Left forelimb (tissue), 1 donor: ENCODE measurements at regions not wholly inside any gene's neighbourhood (a gene's known extent, or its start where the extent isn't known, plus 50 kb on each side); places are given as distances from the start of the nearest gene placed in this dataset.

ENCODE experiments used
- DNase-seq: peaks from one replicate; pipeline ENCODE4 v3.0.0-alpha.2; 2018; ENCODE audit warnings: low spot score

DNA sequence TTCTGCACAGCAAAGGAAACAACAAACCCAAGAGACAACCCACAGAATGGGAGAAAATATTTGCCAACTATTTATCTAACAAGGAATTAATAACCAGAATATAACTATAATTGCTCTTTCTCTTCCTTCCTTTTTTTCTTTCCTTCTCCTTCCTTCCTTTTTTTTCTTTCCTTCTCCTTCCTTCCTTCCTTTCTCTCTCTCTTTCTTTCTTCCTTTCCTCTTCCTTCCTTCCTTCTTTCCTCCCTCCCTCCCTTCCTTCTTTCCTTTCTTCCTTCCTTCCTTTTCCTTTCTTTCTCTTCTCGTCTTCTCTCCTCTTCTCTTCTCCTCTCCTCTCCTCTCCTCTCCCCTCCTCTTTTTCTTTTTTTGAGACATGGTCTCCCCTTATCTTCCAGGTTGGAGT is 345.4 kb upstream of the ARRDC4 start:
- no peak for DNase-seq

DNA sequence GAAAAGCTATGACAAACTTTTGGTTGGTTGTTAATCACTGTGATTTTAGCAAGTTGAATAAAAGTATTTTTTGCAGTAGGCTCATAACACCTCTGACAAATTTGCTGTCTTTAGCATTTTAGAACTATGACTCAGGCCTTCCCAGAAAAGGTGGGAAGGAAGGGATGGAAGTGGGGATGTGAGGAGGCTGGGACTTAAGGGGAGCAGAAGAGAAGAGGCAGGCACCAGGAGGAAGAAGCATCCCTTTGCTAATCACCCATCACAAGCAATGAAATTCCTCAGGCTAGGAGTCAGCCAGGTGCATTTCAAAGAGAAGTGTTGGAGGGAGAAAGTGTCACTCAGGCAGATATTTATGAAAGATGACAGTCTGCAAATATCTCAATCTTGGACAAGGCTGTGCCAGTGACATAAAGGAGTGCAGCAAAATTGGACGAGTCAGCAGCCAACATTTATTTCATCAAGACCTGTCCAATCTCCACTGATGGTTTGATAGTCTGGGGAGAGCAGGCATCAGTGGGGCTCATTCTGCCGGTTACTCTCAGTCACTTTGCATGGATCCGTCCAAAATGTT is 337.3 kb upstream of the ARRDC4 start:
- DNase-seq, result no peak

DNA sequence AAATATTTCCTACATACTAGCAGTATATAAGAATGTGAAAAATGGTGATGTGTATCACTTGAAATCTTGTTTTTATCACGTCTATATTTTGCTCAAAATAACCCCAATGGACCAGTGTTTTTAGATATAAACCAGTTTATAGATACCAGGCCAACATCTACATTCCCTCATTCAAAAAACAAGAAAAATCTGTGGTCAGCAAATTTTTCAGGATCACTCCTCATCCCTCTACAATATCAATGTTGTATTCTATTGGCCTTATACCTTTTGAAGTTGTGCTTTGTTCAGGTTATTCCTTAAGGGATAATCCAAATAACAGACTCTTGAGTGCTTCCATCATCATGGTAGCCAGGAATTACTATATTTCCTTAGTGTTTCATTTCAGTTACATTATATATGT is 332.9 kb upstream of the ARRDC4 start:
- no peak for DNase-seq

DNA sequence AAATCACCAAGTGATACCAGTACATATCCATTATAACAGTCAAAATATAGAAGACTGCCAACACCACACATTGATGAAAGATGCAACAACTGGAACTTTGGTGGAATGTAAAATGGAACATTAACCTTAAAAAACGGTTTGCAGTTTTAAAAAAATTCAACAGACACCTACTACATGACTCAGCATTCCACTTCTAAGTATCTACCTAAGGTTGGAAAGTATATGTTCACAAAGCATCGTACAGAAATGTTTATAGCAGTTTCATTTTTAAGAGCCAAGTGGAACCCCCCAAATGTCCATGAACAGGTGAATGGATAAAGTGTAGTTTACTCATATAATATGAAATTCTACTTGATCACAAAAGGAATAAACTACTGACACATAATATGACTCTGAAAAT is 314.7 kb upstream of the ARRDC4 start:
- no peak for DNase-seq

DNA sequence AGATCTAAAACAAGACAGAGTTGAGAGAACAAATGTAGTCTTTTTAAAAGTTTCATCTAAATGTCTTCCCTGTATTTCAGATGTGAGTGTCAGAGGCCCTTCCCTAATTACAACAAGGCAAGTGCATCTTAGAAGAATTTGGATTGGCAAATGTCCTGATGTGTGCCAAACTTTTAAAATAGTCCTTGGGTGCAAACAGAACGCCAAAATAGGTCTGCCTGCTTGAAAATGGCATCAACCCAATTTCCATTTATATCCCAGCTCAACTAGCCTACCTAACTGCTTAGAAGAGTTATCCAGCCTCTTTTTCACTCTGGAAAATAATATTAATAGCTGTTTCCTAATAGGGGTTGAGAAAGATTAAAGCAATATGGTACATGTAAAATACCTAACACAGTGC is 311.8 kb upstream of the ARRDC4 start:
- DNase-seq, result no peak

DNA sequence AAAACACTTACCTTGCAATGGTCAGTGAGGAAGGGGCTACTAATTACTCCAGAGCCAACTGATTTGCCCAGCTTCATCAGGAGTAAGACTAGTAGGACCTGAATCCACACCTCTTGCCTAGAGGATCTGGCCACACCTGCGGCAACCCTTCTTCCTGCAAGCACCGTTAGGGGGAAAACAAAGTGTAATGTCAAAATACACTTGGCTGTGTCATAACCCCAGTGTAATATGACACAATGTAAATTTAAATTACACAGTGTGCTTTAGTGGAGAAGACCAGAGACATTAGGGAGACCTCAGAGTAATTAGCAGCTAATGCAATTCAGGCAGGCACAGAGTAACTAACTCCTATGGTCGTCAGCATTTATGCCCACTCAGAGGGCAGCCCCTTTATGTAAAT is 308.5 kb upstream of the ARRDC4 start:
- no peak for DNase-seq

DNA sequence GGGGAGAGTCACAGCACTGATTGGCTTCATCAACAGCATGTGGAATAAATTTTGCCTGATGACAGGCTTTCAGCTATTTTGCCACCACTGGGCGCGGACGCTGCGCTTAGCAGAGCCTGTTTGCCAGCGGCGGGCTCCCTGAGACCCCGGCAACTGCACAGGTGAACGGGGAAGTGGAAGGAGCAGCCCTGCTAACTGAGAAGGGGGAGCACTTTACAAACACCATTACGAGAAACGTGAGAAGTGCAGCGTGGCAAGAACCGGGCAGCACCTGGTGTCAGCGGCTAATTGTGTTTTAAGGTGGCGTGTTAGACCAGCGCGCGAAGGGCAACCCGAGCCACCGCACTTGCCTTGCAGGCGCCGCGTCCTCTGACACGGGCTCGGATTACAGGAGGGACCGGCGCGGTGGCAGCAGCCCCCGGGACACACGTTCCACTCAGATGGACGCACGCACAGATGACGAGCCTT is 307.8 kb upstream of the ARRDC4 start:
- no peak for DNase-seq

DNA sequence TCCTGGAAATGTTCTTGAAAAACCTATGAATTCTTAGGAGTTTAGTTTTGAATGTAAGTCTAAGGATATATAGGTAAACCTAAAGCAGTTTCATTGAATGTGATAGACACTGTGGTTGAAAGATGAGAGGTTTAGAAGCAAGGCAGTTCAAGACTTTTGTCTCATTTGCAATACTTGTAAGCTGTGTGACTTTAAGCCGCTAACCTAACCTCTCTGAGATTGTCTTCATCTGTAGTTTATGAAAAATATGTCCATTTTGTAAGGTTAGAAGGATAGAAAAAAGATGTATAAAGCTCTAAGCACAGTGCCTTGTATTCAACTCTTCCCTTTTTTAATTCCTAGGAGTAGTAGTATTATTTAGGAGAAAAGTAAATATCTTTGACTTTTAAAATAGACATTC is 306.6 kb upstream of the ARRDC4 start:
- DNase-seq, result no peak

DNA sequence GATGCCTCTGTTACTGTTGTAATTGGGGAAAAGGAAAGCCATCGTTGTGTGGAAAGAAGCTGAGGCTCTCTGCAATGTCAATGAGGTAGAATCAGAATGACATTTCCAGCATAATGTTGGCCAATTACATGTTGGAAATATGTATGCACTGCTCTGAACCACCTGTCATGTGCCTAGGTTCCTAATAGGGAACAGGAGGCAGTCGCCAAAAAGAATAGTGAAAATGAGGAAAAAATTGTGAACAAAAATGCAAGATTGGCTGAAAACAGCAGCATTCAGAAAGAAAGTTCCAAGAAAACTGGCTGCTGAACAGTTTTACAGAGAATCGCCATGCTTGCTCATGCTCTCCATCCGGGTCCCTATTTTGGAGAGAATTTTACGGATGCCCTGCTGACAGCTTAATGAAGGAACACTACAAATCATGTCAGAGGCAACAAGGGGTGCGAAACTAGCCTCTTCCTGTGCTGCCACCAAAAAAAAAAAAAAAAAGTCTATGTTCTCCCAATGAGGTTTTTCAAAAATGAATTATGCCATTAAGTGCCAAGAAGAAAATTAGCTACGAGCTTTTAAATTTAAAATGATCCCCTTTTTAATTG is 305.9 kb upstream of the ARRDC4 start:
- no peak for DNase-seq

DNA sequence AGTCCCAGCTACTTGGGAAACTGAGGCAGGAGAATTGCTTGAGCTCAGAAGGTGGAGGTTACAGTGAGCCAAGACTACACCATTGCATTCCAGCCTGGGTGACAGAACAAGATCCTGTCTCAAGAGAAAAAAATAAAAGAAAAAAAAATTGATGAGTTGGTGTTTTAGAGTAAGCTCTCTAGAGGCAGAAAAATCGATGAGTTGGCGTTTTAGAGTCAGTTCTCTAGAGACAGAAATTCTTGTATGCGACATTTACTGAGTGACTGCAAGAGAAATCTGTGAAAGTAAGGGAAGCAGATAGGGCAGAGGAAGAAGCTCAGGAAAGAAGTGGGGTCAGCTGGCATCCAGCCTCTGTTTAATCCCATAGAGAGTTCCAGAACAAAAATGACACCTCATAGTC is 298.7 kb upstream of the ARRDC4 start:
- no peak for DNase-seq

DNA sequence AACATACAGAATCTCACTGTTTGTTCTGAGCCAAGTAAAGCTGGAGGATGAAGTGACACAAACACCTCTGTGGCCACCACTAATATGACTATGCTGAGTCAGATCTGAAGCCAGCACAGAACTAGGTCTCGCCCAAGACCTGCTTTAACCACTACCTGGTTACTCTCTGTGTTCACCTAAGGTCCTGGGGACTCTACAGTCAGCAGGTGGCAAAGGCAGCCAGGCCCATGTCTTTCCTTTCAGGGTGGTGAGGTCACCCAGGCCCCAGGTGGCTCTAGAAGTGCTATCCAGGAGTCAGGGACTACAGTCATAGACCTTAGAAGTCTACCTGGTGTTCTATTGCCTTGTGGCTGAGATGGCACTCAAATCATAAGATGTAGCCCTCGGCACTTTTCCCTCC is 287.9 kb upstream of the ARRDC4 start:
- no peak for DNase-seq

DNA sequence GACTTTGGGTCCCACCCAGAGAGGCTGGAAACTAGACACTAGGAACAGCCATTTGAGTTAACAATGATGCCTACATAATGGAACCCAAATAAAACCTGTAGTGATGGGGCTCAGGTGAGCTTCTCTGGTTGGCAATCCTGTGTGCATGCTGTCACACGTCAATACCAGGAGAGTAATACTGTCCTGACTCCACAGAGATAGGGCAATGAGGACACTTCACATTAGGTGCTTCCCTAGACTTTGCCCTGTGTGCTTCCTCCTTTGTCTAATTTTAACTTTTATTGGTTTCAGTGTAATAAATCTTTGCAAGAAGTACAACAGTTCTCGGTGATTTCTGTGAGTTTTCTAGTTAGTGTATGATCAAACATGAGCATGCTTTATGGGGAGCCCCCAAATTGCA is 281.8 kb upstream of the ARRDC4 start:
- DNase-seq, result no peak

DNA sequence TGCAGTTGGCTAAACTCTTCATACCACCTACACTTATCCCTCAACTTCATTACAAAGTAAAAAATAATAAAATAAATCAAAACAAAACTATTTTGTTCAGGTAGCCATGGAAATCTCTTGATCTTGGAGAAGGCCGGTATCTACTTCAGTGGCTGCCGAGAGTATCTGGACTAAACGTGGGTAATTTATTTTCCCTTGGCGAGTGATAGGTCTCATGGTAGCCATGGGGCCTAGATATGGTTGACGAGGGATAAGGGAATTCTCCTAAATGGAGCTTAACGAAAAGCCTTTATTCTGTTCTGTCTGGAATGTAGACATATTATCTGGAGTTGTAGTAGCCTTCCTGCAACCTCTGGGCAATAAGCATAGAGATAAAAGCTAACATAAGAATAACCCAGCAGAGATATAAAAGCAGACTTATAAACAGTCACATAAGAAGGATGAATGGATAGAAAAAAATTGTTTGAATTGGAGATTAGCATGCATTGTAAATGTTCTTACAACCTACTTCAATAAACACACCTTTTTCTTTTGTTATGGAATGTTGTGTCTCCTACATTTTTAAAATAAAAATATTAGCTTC is 281.3 kb upstream of the ARRDC4 start:
- no peak for DNase-seq

DNA sequence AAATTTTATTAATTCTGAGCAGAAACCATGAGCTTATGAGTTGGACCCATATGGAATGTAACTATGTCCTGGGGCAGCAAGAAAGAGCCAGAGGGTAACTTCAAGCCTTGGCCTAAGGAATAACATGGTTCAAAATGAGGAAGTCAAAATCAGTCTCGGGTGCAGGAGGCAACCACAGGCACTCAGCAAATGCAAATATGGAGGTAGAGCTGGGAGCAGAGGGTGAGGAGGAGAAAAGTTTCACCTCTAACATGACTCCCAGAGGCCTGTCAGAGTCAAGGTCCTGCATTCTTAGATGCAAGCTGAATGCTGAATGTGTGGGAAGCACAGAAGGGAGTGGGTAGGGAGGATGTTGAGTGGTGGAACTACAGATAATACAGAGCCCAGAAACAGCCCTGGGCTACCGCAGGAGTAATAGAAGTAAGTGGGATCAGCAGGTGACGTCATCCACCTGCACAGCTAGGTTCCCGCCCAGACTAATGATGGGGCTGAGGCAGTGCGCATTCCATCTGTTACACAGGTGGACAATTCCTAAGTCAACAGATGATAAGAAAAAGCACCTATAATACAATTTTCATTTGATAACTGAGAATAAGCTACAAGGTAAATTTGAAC is 279.8 kb upstream of the ARRDC4 start:
- no peak for DNase-seq

DNA sequence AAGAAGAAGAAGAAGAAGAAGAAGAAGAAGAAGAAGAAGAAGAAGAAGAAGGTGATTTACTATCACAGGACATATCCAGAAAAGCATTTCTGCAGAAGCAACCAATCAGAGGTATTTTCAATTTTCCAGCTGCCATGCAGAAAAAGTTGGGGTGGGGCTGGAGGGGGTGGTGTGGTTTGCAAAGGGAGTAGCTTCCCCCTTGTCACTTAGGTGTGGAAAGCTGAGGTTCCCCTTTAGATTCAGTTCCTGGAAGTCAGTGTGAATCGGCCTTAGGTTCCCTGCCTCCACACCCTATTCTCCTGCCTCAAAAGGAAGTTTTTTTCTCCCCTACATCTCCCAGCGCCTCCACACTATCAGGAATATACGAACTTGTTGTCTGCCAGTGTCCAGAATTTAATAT is 276.7 kb upstream of the ARRDC4 start:
- DNase-seq, result no peak

DNA sequence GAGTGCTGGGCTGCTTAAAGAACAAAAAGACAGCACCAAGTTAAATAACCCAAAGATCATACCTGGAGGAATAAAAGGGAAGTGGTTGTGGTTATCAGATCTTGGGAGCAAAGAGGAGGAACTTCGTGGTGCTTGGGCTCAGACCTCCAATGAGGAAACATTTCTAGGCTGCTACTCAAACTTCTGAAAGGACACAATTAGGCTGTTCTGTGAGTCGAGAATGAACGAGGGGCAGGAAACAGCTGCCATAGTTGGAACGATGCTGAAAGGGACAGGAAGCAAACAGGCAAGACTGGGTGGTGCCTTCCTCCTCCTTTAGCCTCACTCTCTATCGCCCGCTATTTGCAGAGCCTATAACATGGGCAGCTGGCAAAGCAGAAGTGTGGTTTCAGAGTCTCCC is 276.3 kb upstream of the ARRDC4 start:
- DNase-seq, result no peak

DNA sequence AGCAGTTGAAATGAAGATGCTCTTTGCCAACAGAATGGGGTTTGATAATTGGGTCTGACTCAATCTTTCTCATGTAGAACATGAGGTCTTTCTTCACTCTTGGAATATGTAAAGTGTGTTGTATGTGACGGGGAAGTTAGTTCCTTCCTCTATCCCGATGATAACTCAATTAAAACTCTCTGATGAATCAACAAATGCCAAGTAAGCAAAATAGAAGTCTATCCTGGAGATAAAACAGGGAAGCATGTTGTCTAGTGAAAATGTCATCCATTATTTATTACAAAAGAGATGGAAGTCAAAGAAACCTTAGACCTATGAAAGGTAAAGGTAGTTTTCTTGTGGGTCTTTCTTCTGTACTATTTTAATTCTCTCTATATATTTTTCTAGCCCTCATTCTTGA is 274.2 kb upstream of the ARRDC4 start:
- no peak for DNase-seq

DNA sequence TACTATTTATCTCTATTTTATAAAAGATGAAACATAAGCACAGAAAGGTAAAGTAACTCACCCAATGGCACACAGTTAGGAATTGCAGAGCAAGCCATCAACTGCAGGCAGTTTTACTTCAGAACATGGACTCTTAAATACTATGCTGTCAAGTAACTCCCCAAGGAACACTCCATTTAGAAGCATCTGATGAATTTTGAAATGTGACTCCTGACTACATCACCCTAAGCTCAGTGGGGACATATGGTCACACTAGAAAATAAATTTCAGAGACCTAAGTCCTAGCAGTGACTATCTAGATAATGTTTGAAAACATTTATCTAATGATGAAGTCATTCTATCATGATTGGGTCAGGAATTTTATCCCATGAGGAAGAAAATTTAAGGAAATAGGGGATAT is 272.8 kb upstream of the ARRDC4 start:
- no peak for DNase-seq

DNA sequence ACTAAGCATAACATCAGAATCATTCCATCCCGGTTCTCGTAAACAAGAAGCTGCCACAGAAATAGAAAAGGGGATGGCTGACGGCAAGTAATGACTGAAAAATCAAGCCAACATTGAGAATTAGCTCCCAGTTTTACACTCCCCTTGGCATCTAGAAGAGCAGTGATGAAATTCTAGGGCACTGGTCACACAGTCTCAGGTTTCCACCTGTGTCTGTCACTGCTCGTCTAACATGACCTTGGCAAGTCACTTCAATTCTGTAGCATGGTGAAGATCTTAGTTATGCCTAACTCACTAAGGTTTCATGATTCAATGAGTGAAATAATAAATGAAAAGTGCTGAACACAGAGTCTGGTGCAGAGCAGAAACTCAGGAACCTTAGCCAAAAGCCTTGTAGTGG is 272.3 kb upstream of the ARRDC4 start:
- DNase-seq, result no peak

DNA sequence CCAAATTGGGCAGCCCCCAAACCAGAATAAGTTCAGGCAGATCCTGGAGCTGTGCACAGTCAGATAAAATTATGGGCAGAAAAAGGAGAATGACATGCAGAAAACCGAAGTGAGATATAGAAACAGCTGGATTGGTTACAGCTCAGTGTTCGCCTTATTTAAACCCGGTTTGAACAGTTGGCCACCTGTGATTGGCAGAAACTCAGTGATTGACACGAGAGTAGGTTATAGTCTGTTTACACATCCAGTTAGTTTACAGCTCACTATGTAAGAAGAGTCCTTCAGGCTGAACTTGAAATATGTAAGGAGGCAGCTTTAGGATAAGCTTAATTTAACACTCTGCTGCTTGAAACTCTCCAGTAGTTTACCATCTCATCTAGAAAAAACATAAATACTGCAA is 271.6 kb upstream of the ARRDC4 start:
- no peak for DNase-seq

DNA sequence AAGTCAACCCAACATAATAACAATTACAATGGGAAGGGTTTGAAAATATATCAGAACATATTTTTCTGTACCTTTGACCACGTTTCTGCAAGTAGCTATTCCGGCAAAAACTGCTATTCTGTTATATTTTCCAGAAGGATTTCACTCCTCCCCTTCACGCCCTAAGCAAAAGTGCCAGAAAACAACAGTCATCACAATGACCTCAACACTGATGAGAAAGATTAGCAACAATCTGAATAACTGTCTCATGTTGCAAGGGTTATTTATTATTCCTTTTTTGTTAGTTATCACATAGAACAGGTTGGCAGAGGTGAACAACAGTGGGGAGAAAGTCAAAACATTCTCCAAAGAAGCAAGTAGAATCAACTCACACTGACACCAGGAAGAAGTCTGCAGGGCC is 269.4 kb upstream of the ARRDC4 start:
- no peak for DNase-seq

DNA sequence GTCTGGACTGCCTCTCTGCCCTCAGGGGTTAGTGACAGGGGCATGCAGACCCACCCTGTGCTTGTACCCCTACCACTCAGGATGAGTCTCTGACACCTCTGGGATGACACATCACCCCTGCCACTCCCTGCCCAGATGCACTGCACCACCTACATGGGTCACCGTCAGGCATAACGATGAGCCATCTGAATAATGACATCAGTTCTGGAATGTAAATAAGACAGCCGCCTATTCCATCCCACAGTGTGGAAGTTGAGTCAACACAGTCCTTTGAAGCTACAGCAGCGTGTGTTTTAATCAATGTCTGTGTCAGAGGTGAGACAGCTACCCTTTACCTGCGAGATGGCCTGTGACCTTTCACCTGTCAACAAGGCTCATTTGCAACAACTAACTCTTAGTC is 268.7 kb upstream of the ARRDC4 start:
- no peak for DNase-seq

DNA sequence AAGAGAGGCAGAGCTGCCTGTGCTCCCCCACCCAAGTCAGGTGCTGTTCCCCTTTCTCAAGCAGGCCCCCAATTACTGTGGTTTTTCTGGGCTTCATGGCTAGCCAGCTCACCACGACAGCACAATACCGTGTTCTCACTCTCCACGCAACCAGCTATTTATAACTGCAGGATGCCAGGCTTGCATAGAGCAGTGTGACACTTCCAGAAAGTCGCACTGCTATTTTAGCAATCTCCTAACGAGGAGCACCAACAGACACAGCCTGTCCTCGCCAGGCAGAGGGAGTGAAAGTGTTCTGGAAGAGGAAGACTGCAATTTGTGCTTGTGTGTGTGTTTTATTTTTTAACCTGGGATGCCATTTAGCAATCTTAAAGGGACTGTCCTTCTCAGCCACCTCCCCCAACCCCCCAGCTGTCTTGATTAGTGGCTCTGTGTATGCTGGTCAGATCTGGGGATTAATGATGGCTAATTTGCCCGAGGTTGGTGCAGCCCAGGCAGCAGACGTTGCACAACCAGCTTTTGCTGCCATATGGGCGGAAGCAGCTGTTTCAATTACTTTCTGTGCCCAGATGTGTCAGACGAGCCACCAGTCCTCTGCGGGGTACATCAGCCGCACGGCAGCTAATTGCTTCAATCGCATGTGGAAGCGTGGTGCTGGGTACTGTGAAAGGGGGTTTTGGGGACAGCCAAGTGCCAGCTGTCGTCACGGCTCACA is 268.0 kb upstream of the ARRDC4 start:
- no peak for DNase-seq
